ENCODE measurements at regions not wholly inside any gene's neighbourhood (a gene's known extent, or its start where the extent isn't known, plus 50 kb on each side); places are given as distances from the start of the nearest gene placed in this dataset.
"Not testable (repeated sequence)": the region's sequence is repeated elsewhere in the genome, so short reads cannot be mapped to it uniquely, and the experiment has no call there.

DNA sequence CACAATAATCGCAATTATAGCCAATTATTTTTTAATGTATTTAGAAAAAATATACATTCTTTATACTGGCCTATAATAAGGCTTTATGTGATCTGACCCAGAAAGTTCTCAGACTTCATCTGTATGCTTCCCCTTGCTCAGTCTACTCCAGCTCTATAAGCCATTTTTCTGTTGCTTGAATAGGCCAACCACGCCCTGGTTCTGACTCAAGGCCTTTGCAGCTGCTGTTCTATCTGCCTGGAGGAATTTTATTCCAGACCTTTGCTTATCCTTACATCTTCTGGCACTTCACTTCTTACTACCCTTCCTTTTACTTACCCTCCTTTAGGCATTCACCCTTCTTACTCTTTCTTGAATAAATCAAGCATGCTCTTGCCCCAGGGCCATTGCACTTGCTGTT, 54.9 kb upstream of the PDE3B start:
- Histone ChIP-seq H3K27ac (ENCODE audit: low read length) (no peak overlapping the region), H3K36me3 (ENCODE audit: control insufficient read depth in 1 of 2, insufficient read depth in 2 of 2, low read length in 2 of 2) (no peaks in the 10 kb centered on the region), H3K4me3 (ENCODE audit: low read depth in 1 of 2, low read length in 2 of 2) (no peak overlapping the region), H3K9me3 (ENCODE audit: control insufficient read depth in 1 of 2, low read length in 2 of 2) (no peaks in the 10 kb centered on the region), H3K27me3 (ENCODE audit: low read depth, low read length) (no peaks in the 10 kb centered on the region), H3K4me1 (ENCODE audit: control insufficient read depth in 1 of 2, insufficient read depth in 2 of 2, low read length in 2 of 2) (no peaks in the 10 kb centered on the region)

DNA sequence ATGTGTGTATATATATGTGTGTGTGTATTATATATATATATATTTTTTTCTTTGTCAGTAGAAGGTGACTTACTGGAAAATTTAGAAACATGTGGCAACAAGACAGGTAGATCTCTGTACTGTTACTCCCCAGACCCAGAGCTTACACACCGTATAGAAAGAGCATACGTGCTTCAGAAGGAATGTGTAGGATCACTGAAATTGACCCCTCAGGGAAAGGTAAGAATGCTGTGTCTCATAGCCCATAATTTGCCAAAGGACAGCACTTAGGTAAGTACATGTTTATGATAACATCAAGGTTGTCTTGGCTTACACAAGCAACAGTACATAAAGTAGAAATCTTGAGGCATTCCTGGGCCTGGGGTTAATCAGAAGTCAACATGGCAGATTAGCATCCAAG, 54.2 kb upstream of the PDE3B start:
- Histone ChIP-seq H3K36me3 (ENCODE audit: control insufficient read depth in 1 of 2, insufficient read depth in 2 of 2, low read length in 2 of 2) (no peaks in the 10 kb centered on the region), H3K4me3 (ENCODE audit: low read depth in 1 of 2, low read length in 2 of 2) (no peak overlapping the region), H3K9me3 (ENCODE audit: control insufficient read depth in 1 of 2, low read length in 2 of 2) (no peaks in the 10 kb centered on the region), H3K27ac (ENCODE audit: low read length) (no peak overlapping the region), H3K27me3 (ENCODE audit: low read depth, low read length) (no peaks in the 10 kb centered on the region), H3K4me1 (ENCODE audit: control insufficient read depth in 1 of 2, insufficient read depth in 2 of 2, low read length in 2 of 2) (no peaks in the 10 kb centered on the region)

DNA sequence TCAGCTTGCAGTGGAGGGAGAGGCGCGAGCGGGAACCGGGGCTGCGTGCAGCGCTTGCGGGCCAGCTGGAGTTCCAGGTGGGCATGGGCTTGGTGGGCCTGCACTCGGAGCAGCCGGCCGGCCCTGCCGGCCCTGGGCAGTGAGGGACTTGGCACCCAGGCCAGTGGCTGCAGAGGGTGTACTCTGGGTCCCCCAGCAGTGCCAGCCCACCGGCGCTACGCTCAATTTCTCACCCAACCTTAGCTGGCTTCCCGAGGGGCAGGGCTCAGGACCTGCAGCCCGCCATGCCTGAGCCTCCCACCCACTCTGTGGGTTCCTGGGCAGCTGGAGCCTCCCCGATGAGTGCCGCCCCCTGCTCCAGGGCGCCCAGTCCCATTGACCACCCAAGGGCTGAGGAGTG, 52.6 kb upstream of the PDE3B start:
- H3K27ac ChIP-seq (ENCODE audit: low read length); H3K36me3 ChIP-seq (ENCODE audit: control insufficient read depth in 1 of 2, insufficient read depth in 2 of 2, low read length in 2 of 2); H3K27me3 ChIP-seq (ENCODE audit: low read depth, low read length); H3K9me3 ChIP-seq (ENCODE audit: control insufficient read depth in 1 of 2, low read length in 2 of 2); H3K4me1 ChIP-seq (ENCODE audit: control insufficient read depth in 1 of 2, insufficient read depth in 2 of 2, low read length in 2 of 2); H3K4me3 ChIP-seq (ENCODE audit: low read depth in 1 of 2, low read length in 2 of 2): not testable (repeated sequence)

DNA sequence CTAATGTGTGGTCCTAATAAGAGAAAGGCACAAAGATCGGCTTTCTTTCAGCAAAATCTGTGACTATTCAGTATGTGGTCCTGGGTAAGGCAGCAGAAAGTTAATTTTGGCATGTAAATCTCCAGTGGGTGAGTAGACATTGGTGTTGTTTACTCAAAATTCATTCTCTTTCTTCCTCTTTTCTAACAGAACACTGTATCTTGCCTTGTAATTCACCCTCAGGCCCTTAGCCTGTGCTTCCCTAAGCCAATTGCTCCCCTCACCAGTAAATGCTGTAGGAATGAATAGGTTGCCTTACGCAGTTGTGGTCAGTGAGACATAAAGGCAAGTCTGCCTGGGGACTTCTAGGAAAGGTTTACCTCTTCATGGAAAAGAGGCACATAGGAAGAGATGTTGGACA, 49.9 kb upstream of the PDE3B start:
- Histone ChIP-seq H3K36me3 (ENCODE audit: control insufficient read depth in 1 of 2, insufficient read depth in 2 of 2, low read length in 2 of 2) (no peaks in the 10 kb centered on the region), H3K27me3 (ENCODE audit: low read depth, low read length) (no peaks in the 10 kb centered on the region), H3K4me3 (ENCODE audit: low read depth in 1 of 2, low read length in 2 of 2) (no peak overlapping the region), H3K4me1 (ENCODE audit: control insufficient read depth in 1 of 2, insufficient read depth in 2 of 2, low read length in 2 of 2) (no peaks in the 10 kb centered on the region), H3K27ac (ENCODE audit: low read length) (no peak overlapping the region), H3K9me3 (ENCODE audit: control insufficient read depth in 1 of 2, low read length in 2 of 2) (no peaks in the 10 kb centered on the region)

All from muscle layer of duodenum (tissue), 2 donors.